HEK293T (cell line): ENCODE measurements at regions not wholly inside any gene's neighbourhood (a gene's known extent, or its start where the extent isn't known, plus 50 kb on each side); places are given as distances from the start of the nearest gene placed in this dataset.

ENCODE experiments used
- CTCF ChIA-PET: fragments of 350-600 bp; formaldehyde crosslinking; extraction: SDS; loops from one replicate; lab custom pipeline; 2021; ENCODE audit warnings: antibody characterized with exemption, inconsistent platforms; lab: Yijun Ruan, JAX
- POLR2A ChIA-PET: fragments of 350-600 bp; formaldehyde crosslinking; extraction: SDS; loops from one replicate; lab custom pipeline; 2020; ENCODE audit warnings: antibody characterized with exemption, inconsistent platforms; lab: Yijun Ruan, JAX
- DNase-seq: peaks from one replicate; pipeline ENCODE4 v3.0.0; 2012; ENCODE audit warnings: mixed read lengths; ENCODE audit errors: extremely low spot score
- ARNT ChIP-seq: fragments of 450-650 bp; IDR thresholded peaks from 2 replicates; pipeline ENCODE4 v1.6.1; 2017; ENCODE audit warnings: mild to moderate bottlenecking
- BHLHE40 ChIP-seq: fragments of 450-650 bp; IDR thresholded peaks from 2 replicates; pipeline ENCODE4 v1.6.1; 2016; ENCODE audit warnings: mild to moderate bottlenecking, moderate library complexity, borderline replicate concordance
- CTBP1 ChIP-seq: fragments of 450-650 bp; IDR thresholded peaks from 2 replicates; pipeline ENCODE4 v1.6.1; 2016; ENCODE audit warnings: borderline replicate concordance
- ELF4 ChIP-seq: fragments of 450-650 bp; IDR thresholded peaks from 2 replicates; pipeline ENCODE4 v1.6.1; 2017; ENCODE audit warnings: antibody characterized with exemption
- FOXA1 ChIP-seq: fragments of 450-650 bp; IDR thresholded peaks from 2 replicates; pipeline ENCODE4 v1.6.1; 2016; ENCODE audit warnings: mild to moderate bottlenecking
- FOXK2 ChIP-seq: fragments of 450-650 bp; IDR thresholded peaks from 2 replicates; pipeline ENCODE4 v1.6.1; 2016; ENCODE audit warnings: mild to moderate bottlenecking
- FOXM1 ChIP-seq: fragments of 450-650 bp; IDR thresholded peaks from 2 replicates; pipeline ENCODE4 v1.6.1; 2017; ENCODE audit warnings: mild to moderate bottlenecking, borderline replicate concordance
- HDGF ChIP-seq: fragments of 450-650 bp; IDR thresholded peaks from 2 replicates; pipeline ENCODE4 v1.6.1; 2017; ENCODE audit warnings: antibody characterized with exemption, borderline replicate concordance
- L3MBTL2 ChIP-seq: fragments of 450-650 bp; conservative IDR thresholded peaks from 2 replicates; pipeline ENCODE4 v1.6.1; 2016; ENCODE audit warnings: mild to moderate bottlenecking
- LEF1 ChIP-seq: fragments of 450-650 bp; IDR thresholded peaks from 2 replicates; pipeline ENCODE4 v1.6.1; 2017; ENCODE audit warnings: mild to moderate bottlenecking, borderline replicate concordance
- NFRKB ChIP-seq: fragments of 450-650 bp; IDR thresholded peaks from 2 replicates; pipeline ENCODE4 v1.6.1; 2016; ENCODE audit warnings: mild to moderate bottlenecking, moderate library complexity
- PKNOX1 ChIP-seq: fragments of 450-650 bp; IDR thresholded peaks from 2 replicates; pipeline ENCODE4 v1.6.1; 2016
- SP1 ChIP-seq: fragments of 450-650 bp; IDR thresholded peaks from 2 replicates; pipeline ENCODE4 v1.6.1; 2017
- SUZ12 ChIP-seq: fragments of 450-650 bp; IDR thresholded peaks from 2 replicates; pipeline ENCODE4 v1.6.1; 2016; ENCODE audit warnings: mild to moderate bottlenecking
- TARDBP ChIP-seq: fragments of 450-650 bp; IDR thresholded peaks from 2 replicates; pipeline ENCODE4 v1.6.1; 2016
- ZNF384 ChIP-seq: fragments of 450-650 bp; IDR thresholded peaks from 2 replicates; pipeline ENCODE4 v1.6.1; 2016

- DNase-seq, result peak; percentile 8
- TF ChIP-seq SP1 (no peak), TARDBP (no peak), SUZ12 (no peak), PKNOX1 (no peak), L3MBTL2 (no peak), CTBP1 (no peak), FOXA1 (no peak)
- ChIA-PET CTCF (interaction anchor here (0.7 kb wide), 2 partner anchors 40 to 66 kb away, joined by 7 read pairs; no protein-coding TSS in a partner anchor), POLR2A (no interaction called here)
Observed at GRCh38 chr2:77977471-77978063, 455.4 kb upstream of the LRRTM4 start.

- ChIA-PET POLR2A (no interaction called here), CTCF (no interaction called here)
- TF ChIP-seq PKNOX1, result no peak
- no peak for TF ChIP-seq FOXA1
- no peak for TF ChIP-seq CTBP1
- no peak for TF ChIP-seq HDGF
- TF ChIP-seq SP1, result no peak
- TF ChIP-seq FOXK2, result no peak
- TF ChIP-seq ZNF384, result no peak
- no peak for DNase-seq
Observed at GRCh38 chr2:77995161-77995560, 473.0 kb upstream of the LRRTM4 start.

DNA sequence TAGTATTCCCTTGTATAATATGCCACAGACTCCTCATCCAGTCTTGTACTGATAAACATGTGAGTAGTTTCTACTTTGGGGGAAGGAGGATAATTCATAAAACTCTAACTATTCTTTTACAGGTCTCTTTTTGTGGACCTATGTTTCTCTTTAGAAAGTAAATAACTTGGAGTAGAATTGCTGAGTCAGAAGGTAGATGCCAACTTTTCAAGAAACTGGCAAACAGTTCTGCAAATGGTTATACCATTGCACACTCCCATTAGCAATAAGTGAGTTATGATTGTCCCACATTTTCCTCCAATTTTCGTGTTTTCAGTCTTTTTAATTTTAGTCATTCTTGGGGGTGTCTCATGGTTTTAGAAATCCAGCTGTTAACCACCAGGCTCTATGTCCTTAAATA lies 477.2 kb upstream of the LRRTM4 start:
- DNase-seq, result no peak
- TF ChIP-seq PKNOX1, result no peak
- TF ChIP-seq TARDBP, result no peak
- no peak for TF ChIP-seq CTBP1
- no peak for TF ChIP-seq LEF1
- no peak for TF ChIP-seq FOXM1
- TF ChIP-seq SUZ12, result no peak
- no peak for TF ChIP-seq SP1
- TF ChIP-seq NFRKB, result no peak
- TF ChIP-seq ELF4, result no peak
- no peak for TF ChIP-seq FOXK2
- no peak for TF ChIP-seq L3MBTL2
- no peak for TF ChIP-seq ZNF384
- TF ChIP-seq HDGF, result no peak
- no peak for TF ChIP-seq FOXA1
- TF ChIP-seq ARNT, result no peak
- TF ChIP-seq BHLHE40, result no peak
- POLR2A ChIA-PET, result no interaction called here
- CTCF ChIA-PET, result interaction anchor here (0.6 kb wide), 1 partner anchor 46 kb away, joined by 3 read pairs; no protein-coding TSS in a partner anchor

GRCh38 chr2:78009289-78009688 lies 487.1 kb upstream of the LRRTM4 start:
- ChIA-PET CTCF (no interaction called here), POLR2A (no interaction called here)
- no peak for TF ChIP-seq NFRKB
- no peak for DNase-seq

- no peak for DNase-seq
- ChIA-PET POLR2A (no interaction called here), CTCF (interaction anchor here (0.8 kb wide), 1 partner anchor 268 kb away, joined by 3 read pairs; no protein-coding TSS in a partner anchor)
- TF ChIP-seq CTBP1, result no peak
- no peak for TF ChIP-seq ELF4
- TF ChIP-seq TARDBP, result no peak
- no peak for TF ChIP-seq SUZ12
- no peak for TF ChIP-seq HDGF
- no peak for TF ChIP-seq L3MBTL2
- no peak for TF ChIP-seq PKNOX1
- no peak for TF ChIP-seq FOXA1
- no peak for TF ChIP-seq SP1
- TF ChIP-seq BHLHE40, result no peak
- no peak for TF ChIP-seq LEF1
Observed at GRCh38 chr2:78011251-78011650, 489.1 kb upstream of the LRRTM4 start.

GRCh38 chr2:78020491-78020890 lies 498.3 kb upstream of the LRRTM4 start:
- TF ChIP-seq SUZ12 (no peak), ZNF384 (no peak), HDGF (no peak), CTBP1 (no peak), PKNOX1 (no peak), NFRKB (no peak), L3MBTL2 (no peak), ARNT (no peak), LEF1 (no peak), FOXA1 (no peak), BHLHE40 (no peak), ELF4 (no peak), FOXM1 (no peak), SP1 (no peak)
- ChIA-PET POLR2A (interaction anchor here (0.6 kb wide), 1 partner anchor 674 kb away, joined by 3 read pairs; no protein-coding TSS in a partner anchor), CTCF (no interaction called here)
- no peak for DNase-seq
